GF-D8 (cell line): ENCODE measurements at regions not wholly inside any gene's neighbourhood (a gene's known extent, or its start where the extent isn't known, plus 50 kb on each side); places are given as distances from the start of the nearest gene placed in this dataset.
"Not testable (repeated sequence)": the region's sequence is repeated elsewhere in the genome, so short reads cannot be mapped to it uniquely, and the experiment has no call there.

Experiments
- DNase-seq: peaks from one replicate; lab custom pipeline; 2025; lab: John Stamatoyannopoulos, UW

DNA sequence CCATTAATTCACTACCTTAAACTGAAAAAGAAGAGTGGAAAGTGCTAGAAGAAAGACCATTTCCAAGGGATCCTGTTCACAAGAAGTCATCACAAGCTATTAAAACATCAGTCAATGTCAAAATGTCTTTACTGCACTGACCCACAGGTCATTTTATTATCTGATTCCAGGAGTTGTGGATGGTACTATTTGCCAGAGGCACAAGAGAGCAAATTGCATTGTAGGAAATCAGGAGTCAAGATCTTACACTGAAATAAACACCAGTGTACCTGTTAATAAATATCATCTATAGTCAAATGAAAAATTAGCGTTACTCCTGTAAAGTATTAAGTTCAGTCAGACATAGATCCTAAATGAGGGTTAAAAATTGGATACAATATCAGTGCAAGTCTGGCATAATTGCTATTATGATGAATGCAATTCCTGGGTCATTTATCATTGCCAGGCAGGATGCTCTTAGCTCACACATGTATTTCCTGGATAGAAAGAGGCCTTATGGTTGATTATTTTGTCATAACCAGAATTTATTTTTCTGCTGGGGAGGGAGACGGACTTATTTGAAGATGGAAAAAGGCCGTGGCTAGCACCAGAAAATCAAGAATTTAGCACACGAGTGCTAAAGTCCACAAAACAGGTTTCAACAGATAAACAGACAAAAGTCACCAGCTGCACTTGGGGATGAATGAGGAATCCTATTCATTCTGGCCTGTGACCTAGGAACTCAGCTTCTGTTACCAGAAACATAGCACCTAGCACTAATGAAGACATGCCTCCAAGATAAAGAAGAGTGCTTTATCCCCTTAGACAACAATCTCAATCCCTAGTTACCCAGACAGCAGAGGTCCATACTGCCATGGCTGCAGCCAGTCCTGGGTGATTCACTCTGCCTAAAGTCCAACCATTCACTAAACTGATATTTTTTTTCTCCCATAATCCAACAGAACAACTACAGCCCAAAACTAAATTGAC, 683.1 kb upstream of the POM121L12 start:
- no peak for DNase-seq

DNA sequence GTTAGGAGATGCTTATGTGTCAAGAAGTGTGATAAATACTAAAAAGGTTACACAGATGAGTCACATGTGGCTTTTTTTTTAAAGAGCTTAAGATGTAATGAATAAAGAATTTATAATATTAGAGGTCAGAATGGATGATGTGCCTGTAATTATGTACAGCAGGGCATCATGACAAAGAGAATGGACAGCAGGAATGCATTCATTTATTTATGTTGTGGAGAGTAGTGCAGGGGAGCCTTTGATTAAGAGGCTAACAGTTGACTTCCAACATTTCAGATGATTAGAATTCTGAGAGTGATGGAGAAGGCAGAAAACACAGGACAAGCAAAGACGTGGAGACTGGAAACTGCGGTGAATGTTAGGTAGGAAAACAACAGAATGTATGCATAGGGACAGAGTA, 691.4 kb upstream of the POM121L12 start:
- no peak for DNase-seq

DNA sequence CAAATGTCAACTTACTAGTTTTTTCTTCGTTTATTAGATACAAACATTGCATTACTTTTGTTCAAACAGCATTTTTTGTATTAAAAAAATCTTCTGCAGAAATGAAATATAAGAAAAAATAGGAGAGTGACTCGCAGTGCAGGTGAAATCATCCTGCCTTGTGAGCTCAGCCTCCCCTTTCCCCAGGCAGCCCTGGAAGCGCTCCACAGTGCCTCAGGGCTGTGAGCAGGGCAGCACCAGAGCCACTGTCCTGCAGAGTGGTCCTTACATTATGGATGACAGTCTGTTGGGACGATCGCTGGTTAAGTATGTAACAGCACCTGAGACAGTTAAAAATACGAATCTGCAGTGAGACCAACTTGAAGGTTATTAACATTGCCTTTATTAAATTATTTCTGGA, 695.4 kb upstream of the POM121L12 start:
- no peak for DNase-seq

DNA sequence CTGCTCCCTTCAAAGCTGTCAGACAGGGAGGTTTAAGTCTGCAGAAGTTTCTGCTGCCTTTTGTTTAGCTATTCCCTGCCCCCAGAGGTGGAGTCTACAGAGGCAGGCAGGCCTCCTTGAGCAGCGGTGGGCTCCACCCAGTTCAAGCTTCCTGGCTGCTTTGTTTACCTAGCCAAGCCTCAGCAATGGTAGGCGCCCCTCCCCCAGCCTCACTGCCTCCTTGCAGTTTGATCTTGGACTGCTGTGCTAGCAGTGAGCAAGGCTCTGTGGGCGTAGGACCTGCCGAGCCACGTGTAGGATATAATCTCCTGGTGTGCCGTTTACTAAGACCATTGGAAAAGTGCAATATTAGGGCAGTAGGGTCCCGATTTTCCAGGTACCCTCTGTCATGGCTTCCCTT, 707.1 kb upstream of the POM121L12 start:
- not testable (repeated sequence) for DNase-seq

DNA sequence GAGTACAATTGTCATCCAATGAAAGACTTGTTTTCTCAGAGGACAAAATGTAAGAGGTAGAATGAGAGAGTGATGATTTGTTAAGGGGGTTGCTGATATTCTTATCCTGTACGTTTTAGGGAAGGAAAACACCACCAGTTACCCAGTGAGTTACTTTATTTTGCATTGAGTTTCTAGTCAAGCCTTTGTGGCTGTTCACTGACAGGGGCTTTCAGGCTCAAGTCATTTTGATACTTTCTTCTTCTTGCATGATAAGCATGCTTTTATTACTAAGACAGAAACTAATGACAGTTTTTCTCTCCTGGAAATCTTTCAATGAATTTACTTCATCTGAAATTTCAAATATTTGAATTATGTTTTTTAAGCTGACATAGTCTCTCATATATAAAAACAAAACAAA, 710.2 kb upstream of the POM121L12 start:
- DNase-seq: no peak

DNA sequence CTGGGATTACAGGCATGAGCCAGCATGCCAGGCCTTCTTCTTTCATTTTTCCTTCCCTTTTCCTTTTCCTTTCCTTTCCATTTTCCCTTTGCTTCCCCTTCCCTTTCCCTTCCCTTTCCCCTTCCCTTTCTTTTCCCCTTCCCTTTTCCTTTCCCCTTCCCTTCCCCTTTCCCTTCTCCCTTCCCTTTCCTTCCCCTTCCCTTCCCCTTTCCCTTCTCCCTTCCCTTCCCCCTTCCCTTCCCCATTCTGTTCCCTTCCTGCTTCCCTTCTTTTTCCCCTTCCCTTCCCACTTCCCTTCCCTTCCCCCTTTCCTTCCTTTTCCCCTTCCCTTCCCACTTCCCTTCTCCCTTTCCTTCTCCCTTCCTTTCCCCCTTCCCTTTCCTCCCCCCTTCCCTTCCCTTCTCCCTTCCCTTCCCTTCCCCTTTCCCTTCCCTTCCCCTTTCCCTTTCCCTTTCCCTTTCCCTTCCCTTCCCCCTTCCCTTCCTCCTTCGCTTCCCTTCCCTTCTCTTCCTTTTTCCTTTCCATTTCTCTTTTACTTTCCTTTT, 712.2 kb upstream of the POM121L12 start:
- DNase-seq: no peak

DNA sequence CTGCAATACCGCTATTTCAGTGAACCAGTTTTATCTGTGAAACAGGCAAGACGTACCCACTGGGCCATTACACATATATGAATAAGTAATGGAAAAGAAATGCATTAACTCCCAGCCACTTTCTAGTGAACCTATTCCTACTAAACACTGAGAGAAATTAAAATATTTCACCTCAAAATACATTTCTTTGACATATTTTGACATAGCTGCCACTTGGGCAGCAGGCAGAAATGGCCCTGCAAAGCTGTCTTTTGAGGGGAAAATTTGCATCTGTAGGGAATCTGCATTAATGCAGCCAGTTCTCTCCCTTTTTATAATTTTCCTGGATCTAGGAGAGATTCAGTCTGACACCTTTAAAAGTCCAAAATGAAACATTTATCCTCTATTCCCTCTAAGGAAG, 714.8 kb upstream of the POM121L12 start:
- no peak for DNase-seq

DNA sequence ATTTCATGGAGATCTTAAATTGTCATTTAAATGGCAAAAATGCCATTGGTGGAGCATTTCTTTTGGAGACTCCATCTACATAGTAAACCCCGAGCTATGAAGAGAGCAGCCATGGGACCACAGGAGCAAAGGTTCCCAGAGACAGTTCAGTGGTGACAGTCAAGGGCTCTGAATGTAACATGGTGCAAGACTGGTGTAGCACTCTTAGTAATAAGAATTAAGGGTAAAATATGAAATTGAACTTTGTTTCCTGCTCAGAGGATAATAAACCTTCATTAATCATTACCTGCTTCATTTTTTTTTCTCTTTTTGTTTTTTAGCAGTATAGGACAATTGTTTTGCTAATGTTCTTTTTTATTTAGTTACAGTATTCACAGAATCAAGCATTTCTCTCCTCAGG, 717.5 kb upstream of the POM121L12 start:
- no peak for DNase-seq

DNA sequence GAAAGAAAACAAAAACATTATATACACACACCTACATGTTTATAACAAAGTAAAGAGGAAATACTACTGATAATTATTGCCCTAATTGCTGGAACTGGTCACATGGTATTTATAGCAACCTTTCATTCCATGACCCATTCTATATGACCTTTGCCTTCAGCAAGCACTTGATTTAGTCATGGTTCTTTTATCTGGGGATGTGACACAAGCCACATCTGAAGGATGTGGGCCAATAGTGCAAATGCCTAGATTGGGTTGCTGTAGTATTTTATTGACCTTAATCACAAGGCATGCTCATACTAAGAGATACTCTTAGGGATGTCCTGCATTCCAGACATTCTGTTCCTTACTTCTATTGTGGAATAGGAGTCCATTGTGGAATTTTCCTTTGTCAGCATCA, 723.5 kb upstream of the POM121L12 start:
- DNase-seq: no peak

DNA sequence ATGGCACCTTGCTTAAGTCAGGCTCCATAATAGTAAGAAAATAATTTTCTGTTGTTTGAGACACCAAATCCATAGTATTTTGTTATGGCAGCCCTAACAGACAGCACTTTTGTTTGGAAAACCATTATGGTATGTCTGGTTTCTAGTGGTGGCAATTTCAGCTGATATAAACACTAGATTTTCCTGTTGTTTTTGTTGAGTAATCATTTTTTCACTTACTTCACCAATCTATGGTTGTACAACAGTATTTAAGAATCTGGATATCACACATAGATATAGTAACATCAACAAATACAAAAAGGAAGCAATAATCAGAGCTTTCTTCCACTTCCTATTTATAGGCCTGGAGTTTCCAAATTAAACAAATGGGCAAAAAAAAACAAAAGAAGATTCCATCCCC, 725.8 kb upstream of the POM121L12 start:
- no peak for DNase-seq

DNA sequence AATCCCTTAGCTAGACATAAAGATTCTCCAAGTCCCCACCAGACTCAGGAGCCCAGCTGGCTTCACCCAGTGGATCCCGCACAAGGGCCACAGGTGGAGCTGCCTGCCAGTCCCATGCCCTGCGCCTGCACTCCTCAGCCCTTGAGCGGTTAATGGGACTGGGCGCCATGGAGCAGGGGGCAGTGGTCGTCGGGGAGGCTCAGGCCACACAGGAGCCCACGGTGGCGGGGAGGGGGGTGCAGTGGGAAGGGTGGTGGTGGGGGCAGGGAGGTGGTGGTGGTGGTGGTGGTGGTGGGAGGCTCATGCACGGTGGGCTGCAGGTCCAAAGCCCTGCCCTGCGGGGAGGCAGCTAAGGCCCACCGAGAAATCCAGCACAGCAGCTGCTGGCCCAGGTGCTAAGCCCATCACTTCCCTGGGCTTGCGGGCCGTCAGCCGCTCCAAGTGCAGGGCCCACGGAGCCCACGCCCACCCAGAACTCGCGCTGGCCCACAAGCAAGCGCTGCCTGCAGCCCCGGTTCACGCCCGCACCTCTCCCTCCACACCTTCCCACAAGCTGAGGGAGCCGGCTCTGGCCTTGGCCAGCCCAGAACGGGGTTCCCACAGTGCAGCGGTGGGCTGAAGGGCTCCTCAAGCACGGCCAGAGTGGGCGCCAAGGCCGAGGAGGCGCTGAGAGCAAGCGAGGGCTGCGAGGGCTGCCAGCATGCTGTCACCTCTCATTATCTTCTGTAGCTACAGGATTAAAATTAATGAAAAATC, 732.5 kb upstream of the POM121L12 start:
- DNase-seq: no peak

DNA sequence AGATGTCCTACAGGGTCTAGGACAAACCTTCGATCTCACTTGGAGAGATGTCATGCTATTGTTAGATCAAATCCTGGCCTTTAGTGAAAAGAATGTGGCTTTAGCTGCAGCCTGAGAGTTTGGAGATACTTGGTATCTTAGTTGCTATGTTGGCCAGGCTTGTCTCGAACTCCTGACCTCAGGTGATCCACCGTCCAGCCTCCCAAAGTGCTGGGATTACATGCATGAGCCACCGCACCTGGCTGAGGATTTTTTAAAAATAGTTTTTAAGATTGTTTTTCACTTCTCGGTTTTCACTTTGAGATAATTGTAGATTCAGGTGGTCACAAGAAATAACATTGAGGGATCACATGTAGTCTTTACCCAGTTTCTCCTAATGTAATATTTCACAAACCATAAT, 738.3 kb upstream of the POM121L12 start:
- no peak for DNase-seq

DNA sequence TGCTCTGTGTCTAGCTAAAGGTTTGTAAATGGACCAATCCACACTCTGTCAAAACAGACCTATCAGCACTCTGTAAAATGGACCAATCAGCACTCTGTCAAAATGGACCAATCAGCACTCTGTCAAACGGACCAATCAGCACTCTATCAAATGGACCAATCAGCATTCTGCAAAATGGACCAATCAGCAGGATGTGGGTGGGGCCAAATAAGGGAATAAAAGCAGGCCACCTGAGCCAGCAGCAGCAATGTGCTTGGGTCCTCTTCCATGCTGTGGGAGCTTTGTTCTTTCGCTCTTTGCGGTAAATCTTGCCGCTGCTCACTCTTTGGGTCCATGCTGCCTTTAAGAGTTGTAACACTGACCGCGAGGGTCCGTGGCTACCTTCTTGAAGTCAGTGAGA, 740.5 kb upstream of the POM121L12 start:
- no peak for DNase-seq

DNA sequence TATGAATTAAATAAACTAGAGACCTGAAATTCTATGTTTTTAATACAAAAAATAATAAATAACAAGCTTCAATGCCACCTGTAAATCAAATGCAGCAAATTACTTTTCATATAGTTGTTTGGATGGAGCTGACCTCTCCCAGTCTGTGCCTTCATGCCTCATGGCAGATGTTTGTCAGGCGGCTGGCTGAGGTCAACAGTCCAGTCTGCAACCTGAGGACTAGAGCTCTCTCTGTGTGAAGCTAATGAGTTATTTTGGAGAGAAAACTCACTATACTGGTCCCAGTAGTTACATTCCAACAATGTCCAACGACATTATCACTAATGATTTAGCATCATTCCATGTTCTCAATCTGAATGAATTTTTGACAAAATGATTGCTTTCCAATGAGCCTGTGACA, 746.2 kb upstream of the POM121L12 start:
- DNase-seq: no peak

DNA sequence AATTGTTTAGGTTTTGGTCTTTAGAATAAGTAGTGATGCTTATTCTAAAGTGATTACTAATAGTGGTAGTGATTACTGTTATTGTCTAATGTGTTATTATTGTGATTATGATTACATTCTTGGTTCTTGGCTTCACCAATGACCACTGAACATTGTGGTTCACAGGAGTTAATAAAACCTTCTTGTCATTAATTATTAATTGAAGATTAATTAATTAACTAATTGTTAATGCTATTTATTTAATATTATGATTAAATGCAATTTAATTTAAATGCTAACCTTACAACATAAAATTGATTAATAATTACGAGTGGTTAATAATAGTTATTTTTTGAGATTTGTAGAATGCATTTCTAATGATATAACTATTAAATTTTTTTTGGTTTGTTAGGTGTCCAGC, 747.7 kb upstream of the POM121L12 start:
- no peak for DNase-seq

DNA sequence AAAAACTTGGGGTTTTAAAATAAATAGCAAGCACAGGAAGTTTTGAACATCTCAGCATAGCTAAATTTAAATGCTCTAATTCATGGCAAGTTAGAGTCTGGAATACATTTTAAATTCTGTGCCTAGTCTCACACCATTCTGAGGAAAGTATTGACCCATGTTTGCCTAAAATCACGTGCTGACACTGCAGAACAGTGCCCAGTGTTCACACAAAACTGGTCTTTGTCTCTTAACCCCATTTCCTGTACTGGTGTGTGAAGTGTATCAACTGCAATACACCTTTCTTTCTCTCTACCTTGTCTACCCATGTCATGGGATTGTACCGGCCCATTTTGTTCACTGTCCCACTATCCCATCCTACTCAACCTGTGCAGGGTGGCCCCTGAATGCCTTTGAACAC, 749.7 kb upstream of the POM121L12 start:
- no peak for DNase-seq

DNA sequence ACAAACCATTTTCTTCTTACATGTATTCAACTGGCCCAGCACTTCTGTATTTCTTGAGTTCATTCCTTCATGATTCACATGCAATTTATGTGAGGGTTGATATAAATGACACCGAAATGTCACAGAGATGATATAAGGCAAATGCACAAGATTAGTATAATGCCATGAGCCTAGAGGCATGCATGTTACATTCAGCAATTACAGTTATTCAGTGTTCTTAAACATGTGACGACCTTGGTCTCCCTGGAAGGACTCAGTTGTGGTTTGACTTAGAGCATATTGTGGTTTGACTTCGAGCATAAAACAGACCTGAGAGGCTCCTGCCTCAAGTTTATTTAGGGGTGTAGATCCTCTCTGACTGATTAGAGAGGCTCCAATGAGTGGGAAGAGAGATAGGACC, 752.1 kb upstream of the POM121L12 start:
- no peak for DNase-seq

DNA sequence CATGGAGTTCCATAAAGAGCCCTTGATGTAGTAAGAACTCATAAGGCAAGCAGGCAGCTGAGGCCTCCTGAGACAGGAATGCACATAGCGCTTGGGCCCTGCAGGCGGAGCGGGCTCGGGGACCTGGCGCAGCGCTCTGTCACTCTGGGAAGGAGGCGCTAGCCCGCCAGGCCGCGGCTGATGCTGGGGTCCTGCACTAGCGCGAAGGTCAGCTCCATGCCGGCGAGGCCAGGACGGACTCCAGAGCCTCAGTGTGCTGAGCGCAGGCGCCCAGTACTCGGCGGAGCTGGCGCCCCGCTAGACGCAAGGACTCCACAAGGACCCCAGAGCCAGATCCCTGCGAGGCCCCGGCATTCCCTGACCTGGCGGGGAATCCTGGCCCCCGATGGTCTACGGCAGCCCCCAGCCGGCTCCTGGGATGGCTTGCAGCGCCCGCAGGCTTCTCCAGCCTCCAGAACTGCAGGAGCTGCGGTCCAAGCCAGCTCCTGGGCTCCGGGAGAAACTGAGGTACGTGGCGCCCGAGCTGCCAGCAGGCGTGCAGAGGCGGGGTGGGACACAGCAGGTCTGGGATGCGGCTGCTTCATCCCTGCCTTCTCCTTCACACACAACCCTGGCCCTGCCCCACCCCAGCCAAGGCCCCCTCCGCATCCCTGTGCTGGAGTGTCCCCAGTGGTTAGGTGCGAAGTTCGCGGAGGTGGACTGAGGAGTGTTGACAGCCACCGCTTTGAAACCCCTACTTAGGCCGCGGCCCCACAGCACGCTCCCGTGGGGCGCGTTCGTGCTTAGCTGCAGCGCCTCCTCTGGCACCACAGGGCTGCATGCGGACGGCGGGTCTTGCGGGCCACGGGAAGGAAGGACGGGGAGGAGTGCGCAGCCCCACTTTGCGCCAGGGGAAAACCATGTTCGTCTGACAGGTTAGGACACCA, 761.5 kb upstream of the POM121L12 start:
- DNase-seq: no peak

DNA sequence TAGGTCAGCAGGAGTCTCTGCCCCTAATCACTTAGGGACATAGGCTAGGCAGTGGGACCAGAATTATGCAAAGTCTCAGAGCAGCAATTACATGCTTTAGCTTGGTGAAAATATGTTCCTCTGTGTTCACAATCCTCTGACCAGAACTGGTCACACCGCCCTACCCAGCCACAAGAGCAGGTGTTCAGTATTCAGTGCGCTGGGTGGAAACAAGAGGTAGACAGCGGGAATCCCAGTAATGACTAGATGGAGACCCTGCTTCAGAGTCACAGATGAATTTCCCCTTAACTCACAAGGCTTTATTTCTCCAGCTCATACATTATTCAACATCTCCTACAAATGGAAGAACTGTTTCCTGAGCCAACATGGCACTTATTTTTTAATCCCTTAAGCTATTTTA, 763.7 kb upstream of the POM121L12 start:
- DNase-seq: no peak

DNA sequence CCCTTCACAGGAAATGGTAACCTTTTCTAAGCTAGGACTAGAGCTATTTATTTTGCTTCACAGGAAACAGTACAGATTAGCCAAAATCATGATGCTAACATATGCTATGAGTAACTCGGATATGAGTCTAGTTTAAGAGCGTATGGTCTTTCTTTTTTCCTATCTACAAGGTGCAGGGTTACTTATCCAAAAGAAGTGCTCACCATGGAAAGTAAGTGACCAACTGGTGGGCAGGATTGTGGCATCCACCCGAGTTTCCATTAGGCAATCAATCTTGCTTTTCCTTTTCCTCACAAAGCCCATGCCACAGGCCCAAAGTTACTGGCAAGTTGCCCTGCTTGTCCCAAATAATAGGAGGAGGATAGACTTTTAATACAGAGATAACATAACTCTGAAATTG, 765.1 kb upstream of the POM121L12 start:
- no peak for DNase-seq

DNA sequence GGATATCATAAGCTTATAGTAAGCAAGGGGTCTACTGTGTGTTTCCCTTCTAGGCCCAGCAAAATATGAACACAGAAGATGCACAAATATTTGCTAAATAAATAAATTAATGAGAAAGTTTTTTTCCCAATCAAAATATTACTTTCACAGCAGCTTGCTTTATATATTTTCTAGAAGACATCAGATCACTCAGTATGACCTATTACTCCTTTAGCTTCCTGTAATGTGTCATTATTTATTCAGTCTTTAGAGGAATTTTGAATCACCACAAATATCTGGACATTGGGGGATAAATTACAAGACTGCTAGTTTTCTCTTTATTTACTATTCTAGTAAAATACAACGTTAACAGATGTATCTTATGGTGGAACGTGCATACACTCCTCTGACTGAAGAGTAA, 765.8 kb upstream of the POM121L12 start:
- DNase-seq: no peak

DNA sequence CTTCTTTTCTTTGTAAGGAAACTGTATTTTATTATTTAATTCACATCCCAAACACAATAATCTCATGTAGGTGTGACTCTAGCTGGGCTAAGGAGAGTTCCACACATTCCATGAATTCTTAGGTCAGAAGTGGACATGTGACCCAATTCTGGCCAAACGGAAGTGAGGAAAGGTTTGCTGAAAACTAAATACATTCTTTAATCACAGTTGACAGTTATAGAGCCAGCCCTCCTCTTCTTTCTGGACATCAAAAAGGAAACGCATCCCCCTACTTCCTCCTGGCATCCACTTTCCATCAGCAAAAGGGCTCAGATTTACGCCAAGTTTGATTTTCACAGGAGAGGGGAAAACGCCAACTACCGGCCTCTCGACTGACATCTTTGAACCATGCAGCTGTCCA, 774.4 kb upstream of the POM121L12 start:
- DNase-seq: no peak
